Upper lobe of left lung (tissue), 4 donors: ENCODE measurements at regions not wholly inside any gene's neighbourhood (a gene's known extent, or its start where the extent isn't known, plus 50 kb on each side); places are given as distances from the start of the nearest gene placed in this dataset.

ENCODE experiments used
- CTCF ChIP-seq, 6 experiments: fragments of 450-650 bp in 4 of 6; fragments of 200-600 bp in 2 of 6; sonication (generic) in 2 of 6; IDR thresholded peaks; one replicate each; pipeline ENCODE4 v1.5.1; 2016 to 2019; ENCODE audit warnings: antibody characterized with exemption in 6 of 6
- EP300 ChIP-seq, 4 donors: sonication (generic); formaldehyde crosslinking; IDR thresholded peaks; one replicate each; pipeline ENCODE4 v1.5.1; 2017; ENCODE audit warnings: antibody characterized with exemption in 4 of 4, control low read depth in 2 of 4
- POLR2A ChIP-seq, 4 donors: fragments of 450-650 bp; IDR thresholded peaks; one replicate each; pipeline ENCODE4 v1.5.1; 2016 to 2017; ENCODE audit warnings: antibody characterized with exemption in 4 of 4, mild to moderate bottlenecking in 2 of 4

GRCh38 chr22:47777426-47777825, 1015.0 kb downstream of the TBC1D22A start:
- TF ChIP-seq CTCF (IDR thresholded peaks at IDR 0.05), result no peak
- no peak for TF ChIP-seq POLR2A (IDR thresholded peaks at IDR 0.05)
- TF ChIP-seq EP300 (IDR thresholded peaks at IDR 0.05), result no peak
